HCT116 (cell line): ENCODE measurements at regions not wholly inside any gene's neighbourhood (a gene's known extent, or its start where the extent isn't known, plus 50 kb on each side); places are given as distances from the start of the nearest gene placed in this dataset.

Experiments used
- ATAC-seq: fragments of 200-7000 bp; cut with Tn5 transposase; 2 replicates; pipeline ENCODE4 v1.9.1; 2020; ENCODE audit warnings: mild to moderate bottlenecking, moderate library complexity
- BruUV-seq: library from RNA; stranded (reverse); fragments of 400-500 nt; replicated peaks from 2 replicates; lab custom pipeline; 2021; lab: Mats Ljungman, UMichigan
- CTCF ChIA-PET: fragments of 300-600 bp; sonication (Branson Sonifier 250); formaldehyde crosslinking; loops from one replicate; lab custom pipeline; 2021; ENCODE audit warnings: antibody characterized with exemption; lab: Charles Lee
- POLR2A ChIA-PET: fragments of 300-600, 350-600 bp; sonication (Branson Sonifier 250); formaldehyde crosslinking; loops from one replicate; lab custom pipeline; 2021; ENCODE audit warnings: antibody characterized with exemption; lab: Charles Lee
- RAD21 ChIA-PET, 2 experiments: fragments of 300-600 bp; sonication (Branson Sonifier 250); formaldehyde crosslinking; loops; one replicate each; lab custom pipeline; 2023; ENCODE audit warnings: low total read pairs in 2 of 2; ENCODE audit not compliant: uncharacterized antibody in 2 of 2, unreplicated experiment in 2 of 2, low non-redundant PET in 1 of 2; lab: Charles Lee
- DNase-seq: peaks from one replicate; pipeline ENCODE4 v3.0.0-alpha.2; 2010; ENCODE audit warnings: low read depth, low spot score
- H2AFZ ChIP-seq: fragments of 200-600 bp; shearing (Covaris generic), sonication (generic); 2 replicates; pipeline ENCODE4 v1.6.1; 2017; ENCODE audit warnings: low read depth, mixed run types, mixed read lengths, antibody characterized with exemption, low read length; ENCODE audit not compliant: poor library complexity, severe bottlenecking
- H3K27ac ChIP-seq: 2 replicates; pipeline ENCODE4 v1.5.1; 2012; ENCODE audit warnings: low read depth, low read length
- H3K27me3 ChIP-seq: fragments of 200-600 bp; sonication (generic); 2 replicates; pipeline ENCODE4 v1.6.1; 2016; ENCODE audit warnings: mixed run types, low read length, mixed read lengths; ENCODE audit not compliant: insufficient read depth
- H3K36me3 ChIP-seq, 2 experiments: fragments of 200-500 bp in 1 of 2; fragments of 200-600 bp in 1 of 2; sonication (Bioruptor generic) in 1 of 2; sonication (generic) in 1 of 2; 2 replicates each; pipeline versions ENCODE4 v1.5.1 to v1.6.1; 2014 to 2016; ENCODE audit warnings: low read length in 2 of 2, inconsistent platforms in 1 of 2, mixed read lengths in 1 of 2, mixed run types in 1 of 2; ENCODE audit not compliant: insufficient read depth in 2 of 2, control insufficient read depth in 1 of 2
- H3K4me1 ChIP-seq, 2 experiments: fragments of 200-600 bp in 1 of 2; sonication (generic) in 1 of 2; 2 replicates each; pipeline versions ENCODE4 v1.5.1 to v1.6.1; 2012 to 2017; ENCODE audit warnings: low read length in 2 of 2, inconsistent platforms in 1 of 2, mild to moderate bottlenecking in 1 of 2, mixed read lengths in 1 of 2, mixed run types in 1 of 2, moderate library complexity in 1 of 2; ENCODE audit not compliant: insufficient read depth in 2 of 2, control insufficient read depth in 1 of 2
- H3K4me2 ChIP-seq: fragments of 200-600 bp; sonication (generic); 2 replicates; pipeline ENCODE4 v1.6.1; 2017; ENCODE audit warnings: mixed run types, low read length, mixed read lengths
- H3K4me3 ChIP-seq, 2 experiments: fragments of 200-600 bp in 1 of 2; sonication (generic) in 1 of 2; replicated peaks in 1 of 2; 2 replicates each; pipeline ENCODE4 v1.5.1; 2011 to 2016; ENCODE audit warnings: low read length in 2 of 2, control low read depth in 1 of 2, low read depth in 1 of 2, mild to moderate bottlenecking in 1 of 2, mixed read lengths in 1 of 2, mixed run types in 1 of 2
- H3K79me2 ChIP-seq: fragments of 200-600 bp; sonication (generic); 2 replicates; pipeline ENCODE4 v1.6.1; 2017; ENCODE audit warnings: mild to moderate bottlenecking, mixed run types, low read length, moderate library complexity, mixed read lengths; ENCODE audit not compliant: insufficient read depth
- H3K9ac ChIP-seq: fragments of 200-600 bp; sonication (generic); 2 replicates; pipeline ENCODE4 v1.6.1; 2016; ENCODE audit warnings: low read length, mixed read lengths
- H3K9me2 ChIP-seq: fragments of 200-600 bp; sonication (generic), shearing (Covaris generic); 2 replicates; pipeline ENCODE4 v1.6.1; 2017; ENCODE audit warnings: mixed run types, mild to moderate bottlenecking, moderate library complexity; ENCODE audit not compliant: insufficient read depth
- H3K9me3 ChIP-seq, 2 experiments: fragments of 200-500 bp in 1 of 2; fragments of 200-600 bp in 1 of 2; sonication (Bioruptor generic) in 1 of 2; sonication (generic) in 1 of 2; 2 replicates each; pipeline ENCODE4 v1.6.1; 2014 to 2017; ENCODE audit warnings: low read length in 2 of 2, mixed read lengths in 2 of 2, inconsistent platforms in 1 of 2, low read depth in 1 of 2, mild to moderate bottlenecking in 1 of 2, mixed run types in 1 of 2, moderate library complexity in 1 of 2; ENCODE audit not compliant: control insufficient read depth in 1 of 2, insufficient read depth in 1 of 2
- H4K20me1 ChIP-seq: fragments of 200-600 bp; sonication (generic), shearing (Covaris generic); 2 replicates; pipeline ENCODE4 v1.6.1; 2017; ENCODE audit warnings: mixed run types, mild to moderate bottlenecking, moderate library complexity; ENCODE audit not compliant: insufficient read depth
- ATF3 ChIP-seq: IDR thresholded peaks from 2 replicates; pipeline ENCODE4 v1.6.1; 2012
- CBX3 ChIP-seq: IDR thresholded peaks from 2 replicates; pipeline ENCODE4 v1.6.1; 2012; ENCODE audit warnings: low read depth
- CEBPB ChIP-seq: IDR thresholded peaks from 2 replicates; pipeline ENCODE4 v1.6.1; 2012; ENCODE audit warnings: low read depth
- CTCF ChIP-seq, 3 experiments: fragments of 200-600 bp in 1 of 3; sonication (generic) in 1 of 3; IDR thresholded peaks in 2 of 3; conservative IDR thresholded peaks in 1 of 3; 2 replicates each; pipeline ENCODE4 v1.5.1; 2012 to 2017; ENCODE audit warnings: low read depth in 2 of 3, low read length in 2 of 3, antibody characterized with exemption in 1 of 3, borderline replicate concordance in 1 of 3, control low read depth in 1 of 3, mild to moderate bottlenecking in 1 of 3, mixed read lengths in 1 of 3, mixed run types in 1 of 3, moderate library complexity in 1 of 3; ENCODE audit not compliant: insufficient read depth in 1 of 3
- FOSL1 ChIP-seq: IDR thresholded peaks from 2 replicates; pipeline ENCODE4 v1.6.1; 2012; ENCODE audit warnings: low read depth
- JUND ChIP-seq: IDR thresholded peaks from 2 replicates; pipeline ENCODE4 v1.6.1; 2012
- POLR2A ChIP-seq: IDR thresholded peaks from 2 replicates; pipeline ENCODE4 v1.7.0; 2011; ENCODE audit warnings: borderline replicate concordance; ENCODE audit not compliant: insufficient read depth, insufficient read length; ENCODE audit errors: extremely low read depth
- RAD21 ChIP-seq: IDR thresholded peaks from 2 replicates; pipeline ENCODE4 v1.6.1; 2012; ENCODE audit warnings: low read depth, mild to moderate bottlenecking
- REST ChIP-seq: IDR thresholded peaks from 2 replicates; pipeline ENCODE4 v1.6.1; 2012; ENCODE audit warnings: low read depth
- SP1 ChIP-seq: IDR thresholded peaks from 2 replicates; pipeline ENCODE4 v1.6.1; 2012; ENCODE audit warnings: low read depth
- ZBTB33 ChIP-seq: IDR thresholded peaks from 2 replicates; pipeline ENCODE4 v1.6.1; 2011; ENCODE audit warnings: mild to moderate bottlenecking, low read length, moderate library complexity; ENCODE audit not compliant: insufficient replicate concordance; ENCODE audit errors: extremely low read depth
- ZFX ChIP-seq: fragments of 450-650 bp; IDR thresholded peaks from 2 replicates; pipeline ENCODE4 v1.6.1; 2017
- intact Hi-C: fragments of 100-400 bp; cut with micrococcal nuclease; formaldehyde crosslinking; loops from 2 replicates; pipeline ENCODE4 v1.10.0; 2022

- no peaks in the 10 kb centered on the region for H3K36me3 ChIP-seq
- no peaks in the 10 kb centered on the region for H3K79me2 ChIP-seq
- no peak overlapping the region for H3K27ac ChIP-seq
- ATAC-seq, result no peak
- H2AFZ ChIP-seq, result no peak overlapping the region
- H4K20me1 ChIP-seq, result no peaks in the 10 kb centered on the region
- no peak for TF ChIP-seq CTCF (IDR thresholded peaks at IDR 0.05 in 2 of 3, conservative IDR thresholded peaks at IDR 0.05 in 1 of 3; ENCODE audit: borderline replicate concordance in 1 of 3, insufficient read depth in 1 of 3, low read depth in 2 of 3, low read length in 2 of 3)
- no peak for TF ChIP-seq CBX3
- TF ChIP-seq RAD21, result no peak
- no peak for TF ChIP-seq ATF3
- no peak for TF ChIP-seq CEBPB
- TF ChIP-seq, all 23 proteins: peak for 0
- POLR2A ChIA-PET, result interaction anchor here (0.6 kb wide), 1 partner anchor 387 kb away, joined by 3 read pairs; no protein-coding TSS in a partner anchor
- H3K9me2 ChIP-seq, result no peaks in the 10 kb centered on the region
- H3K4me3 ChIP-seq, result no peak overlapping the region
- H3K9me3 ChIP-seq, result no peaks in the 10 kb centered on the region
- no peak overlapping the region for H3K9ac ChIP-seq
- intact Hi-C loops, result no loop called here
- no peaks in the 10 kb centered on the region for H3K27me3 ChIP-seq
- CTCF ChIA-PET, result no interaction called here
- H3K4me2 ChIP-seq, result no peak overlapping the region
- no peaks in the 10 kb centered on the region for H3K4me1 ChIP-seq
- no TSS peak for BruUV-seq
- RAD21 ChIA-PET, result no interaction called here
- no peak for DNase-seq
Measured at GRCh38 chr3:154728285-154728684, 298.3 kb upstream of the GPR149 start.

- no peaks in the 10 kb centered on the region for H4K20me1 ChIP-seq
- ChIA-PET RAD21 (no interaction called here), POLR2A (no interaction called here), CTCF (no interaction called here)
- H3K4me2 ChIP-seq, result no peak overlapping the region
- no peak overlapping the region for H3K9ac ChIP-seq
- no peaks in the 10 kb centered on the region for H3K27me3 ChIP-seq
- H3K4me1 ChIP-seq, result no peaks in the 10 kb centered on the region
- ATAC-seq, result no peak
- no peak overlapping the region for H3K4me3 ChIP-seq
- H3K9me2 ChIP-seq, result no peaks in the 10 kb centered on the region
- no peak for TF ChIP-seq REST
- no peak for TF ChIP-seq CBX3
- no peak for TF ChIP-seq POLR2A
- TF ChIP-seq SP1, result no peak
- TF ChIP-seq JUND, result no peak
- no peak for TF ChIP-seq FOSL1
- TF ChIP-seq ZBTB33, result no peak
- TF ChIP-seq ZFX, result no peak
- no peak for TF ChIP-seq CEBPB
- no peak for TF ChIP-seq ATF3
- no peaks in the 10 kb centered on the region for H3K9me3 ChIP-seq
- H3K27ac ChIP-seq, result no peak overlapping the region
- no TSS peak for BruUV-seq
- DNase-seq, result no peak
- no peaks in the 10 kb centered on the region for H3K79me2 ChIP-seq
- H3K36me3 ChIP-seq, result no peaks in the 10 kb centered on the region
- no peak overlapping the region for H2AFZ ChIP-seq
- intact Hi-C loops, result no loop called here
Measured at GRCh38 chr3:154720921-154721320, 290.9 kb upstream of the GPR149 start.
